ENCODE measurements at regions not wholly inside any gene's neighbourhood (a gene's known extent, or its start where the extent isn't known, plus 50 kb on each side); places are given as distances from the start of the nearest gene placed in this dataset.
"Not testable (repeated sequence)": the region's sequence is repeated elsewhere in the genome, so short reads cannot be mapped to it uniquely, and the experiment has no call there.

DNA sequence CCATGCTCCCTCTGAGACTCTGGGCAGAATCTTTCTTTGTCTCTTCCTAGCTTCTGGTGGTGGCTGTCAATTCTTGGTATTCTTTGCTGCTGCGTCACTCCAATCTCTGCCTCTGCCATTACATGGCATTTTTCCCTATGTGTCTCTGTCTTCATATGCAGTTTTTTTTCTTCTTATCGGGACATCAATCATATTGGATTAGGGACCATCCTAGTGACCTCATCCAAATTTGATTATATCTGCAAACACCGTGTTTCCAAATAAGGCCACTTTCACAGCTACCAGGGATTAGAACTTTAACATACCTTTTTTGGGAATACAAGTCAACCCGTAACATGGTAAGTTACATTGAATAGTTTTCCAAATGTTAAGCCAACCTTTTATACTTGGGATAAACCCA is 358.2 kb upstream of the FRG2C start:
- no peaks in the 10 kb centered on the region for H3K9me3 Mint-ChIP-seq
- intact Hi-C loops (cut with micrococcal nuclease): no loop called here
- no peaks in the 10 kb centered on the region for H3K4me1 Mint-ChIP-seq (ENCODE audit: low read depth)
- POLR2A ChIA-PET: no interaction called here
- no peaks in the 10 kb centered on the region for H3K36me3 Mint-ChIP-seq
- CTCF ChIA-PET: no interaction called here
- no peak overlapping the region for H3K27ac Mint-ChIP-seq
- H3K4me3 Mint-ChIP-seq: no peak overlapping the region
- no peak for DNase-seq
- H3K27me3 Mint-ChIP-seq: peaks cover 3% of the 10 kb centered on the region

DNA sequence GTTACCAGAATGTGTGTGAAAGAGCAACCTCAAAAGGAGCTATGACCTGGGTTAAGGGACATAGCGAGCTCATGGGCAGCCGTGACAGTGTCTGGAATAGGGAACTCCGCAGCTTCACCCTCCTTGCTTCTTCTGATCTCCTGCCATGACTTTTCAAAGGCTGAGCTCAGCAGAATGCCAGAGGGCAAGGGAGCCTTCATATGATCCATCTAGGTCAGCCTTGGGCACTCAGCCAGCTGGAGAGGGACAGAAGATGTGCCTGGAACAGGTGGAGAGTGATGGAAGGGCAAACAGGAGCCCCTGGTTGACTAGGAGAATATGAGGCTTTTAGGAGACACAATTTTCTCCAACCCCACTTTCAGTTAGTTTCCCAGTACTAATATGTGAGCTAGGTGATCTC is 352.8 kb upstream of the FRG2C start:
- H3K4me3 Mint-ChIP-seq; H3K9me3 Mint-ChIP-seq; H3K36me3 Mint-ChIP-seq; CTCF ChIA-PET; POLR2A ChIA-PET; H3K4me1 Mint-ChIP-seq (ENCODE audit: low read depth); DNase-seq; intact Hi-C loops (cut with micrococcal nuclease); H3K27ac Mint-ChIP-seq; H3K27me3 Mint-ChIP-seq: not testable (repeated sequence)

DNA sequence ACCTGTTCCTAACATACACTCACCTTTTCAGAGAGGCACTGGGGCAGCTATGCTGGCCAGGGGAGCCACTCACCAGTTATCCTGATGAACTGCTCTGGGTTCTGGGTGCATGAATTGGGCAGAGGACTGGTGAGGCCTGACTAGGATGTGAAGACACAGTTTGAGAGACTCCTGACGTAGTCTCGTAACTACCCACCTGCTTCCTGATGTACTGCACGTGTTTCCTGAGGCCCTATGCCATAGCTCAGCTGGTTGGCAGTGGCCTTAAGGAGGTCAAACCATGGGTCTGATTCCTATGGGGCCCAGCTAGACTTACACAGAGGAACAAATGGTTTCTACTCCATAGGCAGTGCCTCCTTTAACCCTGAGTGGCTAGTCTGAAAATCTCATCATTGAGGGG is 351.7 kb upstream of the FRG2C start:
- intact Hi-C loops (cut with micrococcal nuclease); DNase-seq; H3K9me3 Mint-ChIP-seq; H3K27me3 Mint-ChIP-seq; H3K4me3 Mint-ChIP-seq; H3K4me1 Mint-ChIP-seq (ENCODE audit: low read depth); H3K27ac Mint-ChIP-seq; CTCF ChIA-PET; POLR2A ChIA-PET; H3K36me3 Mint-ChIP-seq: not testable (repeated sequence)

DNA sequence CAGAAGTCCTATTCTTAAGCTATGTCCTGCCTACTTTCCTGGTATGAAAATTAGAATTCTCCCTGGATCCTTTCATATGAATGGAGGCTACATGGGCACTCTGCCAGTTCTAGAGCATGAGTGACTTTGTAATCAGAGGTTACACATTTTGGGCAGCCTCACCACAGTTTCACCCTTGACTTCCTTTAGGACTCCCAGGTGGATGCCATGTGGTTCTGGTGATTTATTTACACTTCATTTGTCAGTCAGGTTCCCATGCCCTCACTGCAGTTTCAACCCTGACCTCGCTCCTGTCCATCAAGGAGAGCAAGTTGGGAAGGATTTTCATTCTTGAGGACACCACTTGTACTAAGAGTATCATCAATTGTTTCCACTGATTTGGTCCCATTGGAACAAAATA is 344.4 kb upstream of the FRG2C start:
- H3K27me3 Mint-ChIP-seq; H3K27ac Mint-ChIP-seq; H3K4me3 Mint-ChIP-seq; H3K9me3 Mint-ChIP-seq; H3K36me3 Mint-ChIP-seq; intact Hi-C loops (cut with micrococcal nuclease); CTCF ChIA-PET; DNase-seq; H3K4me1 Mint-ChIP-seq (ENCODE audit: low read depth); POLR2A ChIA-PET: not testable (repeated sequence)

DNA sequence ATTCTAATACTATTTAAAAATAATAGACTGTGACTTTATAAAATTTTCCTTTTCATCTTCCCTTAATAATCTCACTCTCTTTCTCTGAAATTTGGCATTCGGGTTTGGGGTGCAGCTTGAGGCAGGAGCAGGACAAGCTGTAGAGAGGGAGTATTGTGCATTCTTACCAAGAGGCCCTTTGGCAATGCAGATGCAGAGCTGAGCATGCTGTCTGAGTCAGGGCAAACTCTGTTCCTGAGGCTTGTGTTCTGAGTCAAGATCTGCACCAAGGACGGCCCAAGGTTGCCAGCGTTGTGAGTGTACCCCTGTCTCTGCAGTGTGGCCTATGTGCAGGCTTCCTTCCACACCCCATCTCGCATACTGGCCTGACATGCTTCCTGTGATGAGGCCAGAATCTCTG is 343.8 kb upstream of the FRG2C start:
- CTCF ChIA-PET: no interaction called here
- Mint-ChIP-seq H3K36me3 (no peaks in the 10 kb centered on the region), H3K27ac (no peak overlapping the region), H3K4me3 (no peak overlapping the region), H3K9me3 (no peaks in the 10 kb centered on the region), H3K27me3 (no peaks in the 10 kb centered on the region), H3K4me1 (ENCODE audit: low read depth) (no peaks in the 10 kb centered on the region)
- intact Hi-C loops (cut with micrococcal nuclease): no loop called here
- POLR2A ChIA-PET: no interaction called here
- no peak for DNase-seq

DNA sequence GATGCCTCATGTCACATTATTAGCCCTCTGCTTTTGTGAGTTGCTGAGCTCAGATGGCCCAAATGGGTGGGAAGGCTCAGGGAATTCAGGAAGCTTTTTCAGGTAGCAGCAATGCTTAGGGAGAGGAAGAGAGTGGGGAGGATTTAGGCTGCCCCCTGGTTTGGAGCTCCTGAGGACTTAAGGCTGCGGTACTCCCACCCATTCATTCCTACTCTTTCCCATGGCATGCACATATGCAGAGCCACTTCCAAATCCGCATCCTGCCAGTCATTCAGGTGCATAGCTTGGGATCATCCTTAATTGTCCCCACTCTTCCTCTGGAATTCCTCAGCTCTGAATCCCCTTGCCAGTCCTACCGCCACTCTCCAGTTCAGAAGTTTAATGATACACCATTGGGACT is 343.1 kb upstream of the FRG2C start:
- Mint-ChIP-seq H3K36me3 (no peaks in the 10 kb centered on the region), H3K27me3 (no peaks in the 10 kb centered on the region), H3K4me3 (no peak overlapping the region), H3K4me1 (ENCODE audit: low read depth) (no peaks in the 10 kb centered on the region), H3K27ac (no peak overlapping the region), H3K9me3 (no peaks in the 10 kb centered on the region)
- intact Hi-C loops (cut with micrococcal nuclease): no loop called here
- ChIA-PET POLR2A (no interaction called here), CTCF (no interaction called here)
- DNase-seq: no peak

DNA sequence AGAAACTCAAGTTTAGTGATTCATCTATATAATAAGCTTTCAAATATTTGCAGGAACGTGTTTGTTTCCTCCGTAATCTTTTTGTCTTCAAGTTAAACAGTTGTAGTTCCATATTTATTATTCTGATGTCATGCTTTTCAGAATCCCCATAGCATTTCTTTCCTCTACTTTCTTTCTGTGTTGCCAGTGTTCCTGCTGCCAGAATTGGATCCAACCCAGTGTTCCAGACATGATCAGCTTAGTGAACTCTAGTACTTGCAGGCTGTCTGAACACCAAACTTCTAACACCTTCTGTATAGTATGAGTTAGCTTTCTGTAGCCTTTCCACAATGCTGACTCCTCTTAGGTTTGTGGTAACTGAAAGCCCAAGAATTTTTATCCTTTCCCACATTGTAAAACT is 340.2 kb upstream of the FRG2C start:
- H3K4me1 Mint-ChIP-seq (ENCODE audit: low read depth); H3K27me3 Mint-ChIP-seq; POLR2A ChIA-PET; H3K36me3 Mint-ChIP-seq; intact Hi-C loops (cut with micrococcal nuclease); DNase-seq; H3K27ac Mint-ChIP-seq; H3K4me3 Mint-ChIP-seq; H3K9me3 Mint-ChIP-seq; CTCF ChIA-PET: not testable (repeated sequence)

DNA sequence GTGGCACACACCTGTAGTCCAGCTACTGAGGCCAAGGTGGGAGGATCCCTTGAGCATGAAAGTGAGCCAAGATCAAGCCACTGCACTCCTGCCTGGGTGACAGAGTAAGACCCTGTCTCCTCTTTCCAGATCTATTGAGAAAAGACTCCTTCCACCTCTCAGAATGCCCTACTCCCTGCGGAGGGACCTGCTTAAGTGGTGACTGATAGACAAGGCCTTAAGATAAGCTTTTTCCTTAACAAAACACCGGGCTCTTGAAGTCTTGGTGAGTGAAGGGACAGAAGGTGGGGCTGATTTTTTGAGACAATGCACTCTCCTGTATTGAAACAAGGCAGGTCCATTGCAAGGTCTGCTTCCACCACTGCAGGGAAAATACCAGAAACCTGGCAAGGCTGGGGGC is 338.4 kb upstream of the FRG2C start:
- no peaks in the 10 kb centered on the region for H3K9me3 Mint-ChIP-seq
- no peak overlapping the region for H3K27ac Mint-ChIP-seq
- intact Hi-C loops (cut with micrococcal nuclease): no loop called here
- ChIA-PET POLR2A (no interaction called here), CTCF (no interaction called here)
- no peaks in the 10 kb centered on the region for H3K4me1 Mint-ChIP-seq (ENCODE audit: low read depth)
- no peaks in the 10 kb centered on the region for H3K36me3 Mint-ChIP-seq
- DNase-seq: no peak
- peaks cover 5% of the 10 kb centered on the region for H3K27me3 Mint-ChIP-seq
- H3K4me3 Mint-ChIP-seq: no peak overlapping the region

DNA sequence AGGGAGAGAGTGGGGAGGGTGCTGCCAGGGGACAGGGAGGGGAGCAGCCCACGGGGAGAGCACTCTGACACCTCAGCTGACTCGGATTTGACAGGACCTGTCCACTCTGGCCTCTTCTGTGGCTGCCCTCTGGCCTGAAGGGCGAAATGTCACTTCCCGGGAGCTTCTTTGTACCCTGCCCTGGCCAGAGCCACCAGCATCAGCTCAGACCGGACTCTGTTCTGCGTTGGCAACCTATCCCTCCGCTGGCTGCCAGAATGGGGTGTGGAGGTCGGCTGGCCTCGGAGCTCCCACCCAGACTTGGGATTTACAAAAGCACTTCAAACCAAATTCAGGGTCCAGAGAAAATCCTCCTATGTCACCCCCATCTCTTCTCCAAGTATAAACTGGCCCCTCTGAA is 336.7 kb upstream of the FRG2C start:
- Mint-ChIP-seq H3K4me1 (ENCODE audit: low read depth) (no peaks in the 10 kb centered on the region), H3K4me3 (no peak overlapping the region), H3K27me3 (peaks cover 5% of the 10 kb centered on the region), H3K9me3 (no peaks in the 10 kb centered on the region), H3K36me3 (no peaks in the 10 kb centered on the region), H3K27ac (no peak overlapping the region)
- POLR2A ChIA-PET: no interaction called here
- intact Hi-C loops (cut with micrococcal nuclease): no loop called here
- DNase-seq: no peak
- CTCF ChIA-PET: no interaction called here

DNA sequence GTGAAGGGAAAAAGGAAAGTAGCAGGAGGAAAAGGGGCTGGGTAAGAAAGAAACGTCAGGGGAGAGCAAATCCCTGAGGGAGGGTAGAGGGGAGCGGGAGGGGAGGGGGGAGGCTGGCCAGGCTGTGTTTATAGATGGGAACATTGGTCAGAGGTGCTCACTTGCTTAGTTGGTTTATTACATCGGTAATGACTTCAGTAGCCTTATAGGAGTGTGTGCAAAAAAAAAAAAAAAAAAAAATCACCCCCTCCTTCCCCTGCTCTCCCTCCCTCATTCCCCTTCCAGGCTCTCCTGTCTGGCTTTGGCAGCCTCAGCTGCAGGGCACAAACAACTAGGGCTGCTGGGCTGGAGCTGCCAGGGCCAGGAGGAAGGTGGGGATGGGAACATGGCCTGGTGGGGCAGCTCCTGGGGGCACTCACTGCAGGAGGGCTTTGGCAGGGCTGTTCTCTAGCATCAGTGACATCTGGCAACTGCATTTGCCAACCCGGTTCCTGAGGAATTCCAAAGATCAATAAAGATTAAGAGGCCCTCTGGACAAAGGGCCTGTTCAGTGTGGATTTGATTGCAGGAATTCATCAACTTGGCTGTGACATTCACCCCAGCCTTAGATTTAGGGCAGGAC is 334.5 kb upstream of the FRG2C start:
- H3K9me3 Mint-ChIP-seq: no peaks in the 10 kb centered on the region
- H3K4me1 Mint-ChIP-seq (ENCODE audit: low read depth): no peaks in the 10 kb centered on the region
- intact Hi-C loops (cut with micrococcal nuclease): no loop called here
- no peak overlapping the region for H3K27ac Mint-ChIP-seq
- ChIA-PET POLR2A (no interaction called here), CTCF (no interaction called here)
- H3K36me3 Mint-ChIP-seq: no peaks in the 10 kb centered on the region
- DNase-seq: no peak
- peaks cover 5% of the 10 kb centered on the region for H3K27me3 Mint-ChIP-seq
- H3K4me3 Mint-ChIP-seq: no peak overlapping the region

DNA sequence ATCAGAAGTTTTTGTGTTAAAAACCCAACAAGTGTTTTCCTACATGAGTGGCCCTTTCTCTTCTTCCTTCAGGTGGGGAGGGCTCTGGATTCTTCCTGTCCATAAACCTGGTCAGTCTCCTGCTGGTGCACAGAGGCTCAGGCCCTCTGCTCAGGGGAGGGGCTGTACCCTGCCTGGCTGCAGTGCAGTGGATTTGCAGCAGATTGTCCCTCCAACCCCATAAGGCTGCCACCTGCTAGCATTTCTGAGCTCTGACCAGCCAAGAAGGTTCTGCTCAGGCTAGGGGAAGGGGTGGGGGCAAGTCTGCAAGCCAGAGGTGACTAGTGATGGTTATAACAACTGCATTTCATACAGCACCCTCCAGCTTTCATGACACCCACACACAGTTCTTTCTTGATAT is 333.7 kb upstream of the FRG2C start:
- intact Hi-C loops (cut with micrococcal nuclease); POLR2A ChIA-PET; H3K4me3 Mint-ChIP-seq; H3K4me1 Mint-ChIP-seq (ENCODE audit: low read depth); DNase-seq; H3K27ac Mint-ChIP-seq; H3K9me3 Mint-ChIP-seq; H3K27me3 Mint-ChIP-seq; H3K36me3 Mint-ChIP-seq; CTCF ChIA-PET: not testable (repeated sequence)

DNA sequence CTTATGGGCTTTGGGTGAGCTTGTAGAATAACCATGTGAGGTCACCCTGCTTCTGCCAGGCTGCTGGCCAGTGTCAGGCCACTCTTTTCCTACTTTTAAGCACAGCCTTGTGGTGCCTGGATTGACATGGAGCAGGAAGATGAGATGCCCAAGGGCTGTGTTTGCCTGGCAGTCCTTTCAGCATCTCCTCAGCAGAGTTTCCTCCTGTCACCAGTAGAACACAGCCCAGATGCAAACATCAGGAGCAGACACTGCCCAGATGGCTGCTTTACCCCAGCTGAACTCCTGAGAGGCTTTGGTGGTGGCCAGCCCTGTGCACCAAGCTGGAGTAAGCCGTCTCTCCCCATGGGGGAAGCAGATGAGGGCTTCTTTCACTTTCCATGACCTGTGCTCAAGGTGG is 332.0 kb upstream of the FRG2C start:
- H3K27me3 Mint-ChIP-seq, H3K9me3 Mint-ChIP-seq: not testable (repeated sequence)

DNA sequence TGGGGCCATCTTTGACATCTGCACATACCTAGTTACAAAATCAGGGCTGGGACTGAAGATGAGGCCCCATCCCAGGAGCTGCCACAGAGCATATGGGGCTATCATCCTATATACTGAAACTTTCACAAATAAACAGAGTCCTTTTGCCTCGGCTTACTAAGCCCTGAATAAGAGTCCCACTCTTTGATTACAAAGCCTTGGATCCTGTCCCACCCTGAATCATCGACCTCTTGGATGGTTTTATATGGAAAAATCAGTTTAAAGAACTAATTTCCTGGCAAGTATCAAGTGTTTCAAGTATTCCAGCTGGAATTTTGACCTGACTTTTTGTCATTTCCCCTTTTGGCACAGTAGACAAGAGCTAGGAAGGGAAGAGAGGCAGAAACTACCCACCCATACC is 331.3 kb upstream of the FRG2C start:
- Mint-ChIP-seq H3K27me3 (peaks cover 4% of the 10 kb centered on the region), H3K36me3 (no peaks in the 10 kb centered on the region), H3K27ac (no peak overlapping the region), H3K4me3 (no peak overlapping the region), H3K4me1 (ENCODE audit: low read depth) (no peaks in the 10 kb centered on the region), H3K9me3 (no peaks in the 10 kb centered on the region)
- intact Hi-C loops (cut with micrococcal nuclease): no loop called here
- no peak for DNase-seq
- CTCF ChIA-PET: no interaction called here
- POLR2A ChIA-PET: no interaction called here

More for the DNA sequence above, 332.0 kb upstream of the FRG2C start:
- CTCF ChIA-PET; intact Hi-C loops (cut with micrococcal nuclease); H3K27ac Mint-ChIP-seq; H3K36me3 Mint-ChIP-seq; DNase-seq; H3K4me1 Mint-ChIP-seq (ENCODE audit: low read depth); H3K4me3 Mint-ChIP-seq; POLR2A ChIA-PET: not testable (repeated sequence)

DNA sequence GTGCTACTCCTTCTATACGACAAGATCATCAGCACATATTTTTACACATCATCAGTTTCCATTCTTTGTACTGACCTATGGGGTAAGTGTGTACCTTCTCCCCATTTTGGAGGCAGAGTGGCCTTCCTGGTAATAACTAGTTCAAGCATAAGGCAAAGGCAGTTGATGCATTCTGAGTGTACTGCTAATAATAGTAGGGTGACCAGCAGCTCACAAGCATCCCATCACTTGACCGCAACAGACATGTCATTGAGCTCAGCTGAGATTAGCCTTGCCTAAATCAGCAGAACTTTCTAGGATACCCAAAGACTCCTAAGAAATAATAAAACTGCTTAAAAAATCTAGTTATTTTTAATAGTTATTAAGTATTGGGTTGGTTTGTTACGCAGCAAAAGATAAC is 329.8 kb upstream of the FRG2C start:
- DNase-seq: no peak
- H3K27me3 Mint-ChIP-seq: no peaks in the 10 kb centered on the region
- no peak overlapping the region for H3K27ac Mint-ChIP-seq
- no peaks in the 10 kb centered on the region for H3K9me3 Mint-ChIP-seq
- ChIA-PET CTCF (no interaction called here), POLR2A (no interaction called here)
- intact Hi-C loops (cut with micrococcal nuclease): no loop called here
- no peak overlapping the region for H3K4me3 Mint-ChIP-seq
- no peaks in the 10 kb centered on the region for H3K36me3 Mint-ChIP-seq
- H3K4me1 Mint-ChIP-seq (ENCODE audit: low read depth): no peaks in the 10 kb centered on the region

Measured in activated CD4-positive, alpha-beta memory T cell treated with anti-CD3 and anti-CD28 coated beads for 36 hours (primary cell).